ENCODE measurements at regions not wholly inside any gene's neighbourhood (a gene's known extent, or its start where the extent isn't known, plus 50 kb on each side); places are given as distances from the start of the nearest gene placed in this dataset.

- Histone ChIP-seq H3K27ac (no peak overlapping the region), H3K27me3 (replicated peaks; ENCODE audit: insufficient read depth) (no peaks in the 10 kb centered on the region), H3K4me1 (replicated peaks) (no peaks in the 10 kb centered on the region), H3K36me3 (no peaks in the 10 kb centered on the region), H3K4me3 (no peak overlapping the region), H3K9me3 (no peaks in the 10 kb centered on the region)
- intact Hi-C loops (cut with DNase I), result no loop called here
- TF ChIP-seq POLR2A (IDR thresholded peaks at IDR 0.05), result no peak
- no peak for TF ChIP-seq POLR2AphosphoS5 (IDR thresholded peaks at IDR 0.05)
- no peak for TF ChIP-seq CTCF (IDR thresholded peaks at IDR 0.05)
- 90% methylated on average over 5 of the region's 5 CpGs for WGBS
- no peak for DNase-seq (ENCODE audit: low spot score)
These were observed 307.7 kb upstream of the SEL1L start for GRCh38 chr14:81841346-81841745.

GRCh38 chr14:81849714-81850113 is 316.1 kb upstream of the SEL1L start:
- TF ChIP-seq POLR2AphosphoS5 (IDR thresholded peaks at IDR 0.05) (no peak), POLR2A (IDR thresholded peaks at IDR 0.05) (no peak), CTCF (IDR thresholded peaks at IDR 0.05) (no peak)
- Histone ChIP-seq H3K27me3 (replicated peaks; ENCODE audit: insufficient read depth) (no peaks in the 10 kb centered on the region), H3K27ac (no peak overlapping the region), H3K4me3 (no peak overlapping the region), H3K36me3 (no peaks in the 10 kb centered on the region), H3K4me1 (replicated peaks) (no peaks in the 10 kb centered on the region), H3K9me3 (no peaks in the 10 kb centered on the region)
- no peak for DNase-seq (ENCODE audit: low spot score)
- WGBS, result 72% methylated on average over 3 of the region's 3 CpGs
- intact Hi-C loops (cut with DNase I), result no loop called here

GRCh38 chr14:81855007-81855406 is 321.4 kb upstream of the SEL1L start:
- no peaks in the 10 kb centered on the region for H3K9me3 ChIP-seq
- intact Hi-C loops (cut with DNase I), result no loop called here
- H3K4me3 ChIP-seq, result no peak overlapping the region
- no peaks in the 10 kb centered on the region for H3K36me3 ChIP-seq
- H3K27me3 ChIP-seq (replicated peaks; ENCODE audit: insufficient read depth), result no peaks in the 10 kb centered on the region
- DNase-seq (ENCODE audit: low spot score), result no peak
- no peak overlapping the region for H3K27ac ChIP-seq
- WGBS, result 94% methylated on average over 2 of the region's 2 CpGs
- H3K4me1 ChIP-seq (replicated peaks), result no peaks in the 10 kb centered on the region
- TF ChIP-seq CTCF (IDR thresholded peaks at IDR 0.05) (no peak), POLR2AphosphoS5 (IDR thresholded peaks at IDR 0.05) (no peak), POLR2A (IDR thresholded peaks at IDR 0.05) (no peak)

GRCh38 chr14:81859046-81859445 is 325.4 kb upstream of the SEL1L start:
- intact Hi-C loops (cut with DNase I), result no loop called here
- Histone ChIP-seq H3K4me3 (no peak overlapping the region), H3K36me3 (no peaks in the 10 kb centered on the region), H3K27me3 (replicated peaks; ENCODE audit: insufficient read depth) (no peaks in the 10 kb centered on the region), H3K27ac (no peak overlapping the region), H3K9me3 (no peaks in the 10 kb centered on the region), H3K4me1 (replicated peaks) (no peaks in the 10 kb centered on the region)
- TF ChIP-seq POLR2AphosphoS5 (IDR thresholded peaks at IDR 0.05) (no peak), CTCF (IDR thresholded peaks at IDR 0.05) (no peak), POLR2A (IDR thresholded peaks at IDR 0.05) (no peak)
- no peak for DNase-seq (ENCODE audit: low spot score)
- WGBS, result 46% methylated on average over 2 of the region's 2 CpGs

GRCh38 chr14:81868172-81868571 is 334.5 kb upstream of the SEL1L start:
- H3K4me1 ChIP-seq (replicated peaks), result no peaks in the 10 kb centered on the region
- DNase-seq (ENCODE audit: low spot score), result no peak
- no peak overlapping the region for H3K4me3 ChIP-seq
- H3K36me3 ChIP-seq, result no peaks in the 10 kb centered on the region
- intact Hi-C loops (cut with DNase I), result no loop called here
- TF ChIP-seq POLR2AphosphoS5 (IDR thresholded peaks at IDR 0.05), result no peak
- no peak for TF ChIP-seq CTCF (IDR thresholded peaks at IDR 0.05)
- TF ChIP-seq POLR2A (IDR thresholded peaks at IDR 0.05), result no peak
- no peak overlapping the region for H3K27ac ChIP-seq
- 87% methylated on average over 5 of the region's 5 CpGs for WGBS
- H3K27me3 ChIP-seq (replicated peaks; ENCODE audit: insufficient read depth), result no peaks in the 10 kb centered on the region
- H3K9me3 ChIP-seq, result no peaks in the 10 kb centered on the region

All from prostate gland (tissue), 2 donors.